ENCODE measurements at regions not wholly inside any gene's neighbourhood (a gene's known extent, or its start where the extent isn't known, plus 50 kb on each side); places are given as distances from the start of the nearest gene placed in this dataset.

- H3K4me1 ChIP-seq (ENCODE audit: control insufficient read depth in 2 of 2, insufficient read depth in 2 of 2, low read length in 2 of 2), result no peaks in the 10 kb centered on the region
- no peak for ATAC-seq (ENCODE audit: low read depth)
- H3K36me3 ChIP-seq (replicated peaks in 1 of 2; ENCODE audit: control extremely low read depth in 1 of 2, control insufficient read depth in 1 of 2, extremely low read depth in 1 of 2, insufficient read depth in 2 of 2, low read length in 1 of 2), result no peaks in the 10 kb centered on the region
- intact Hi-C loops (cut with micrococcal nuclease), result no loop called here
- peaks cover 3% of the 10 kb centered on the region for H3K9me3 Mint-ChIP-seq (ENCODE audit: insufficient read depth)
- no peak for DNase-seq
- no peaks in the 10 kb centered on the region for H3K4me1 Mint-ChIP-seq
- CTCF ChIA-PET, result interaction anchor here (2.7 kb wide), 1 partner anchor 17 kb away, joined by 12 read pairs; no protein-coding TSS in a partner anchor
- H3K9ac ChIP-seq (ENCODE audit: low read length), result no peak overlapping the region
- WGBS (ENCODE audit: insufficient coverage), result 90% methylated on average over 1 of the region's 2 CpGs
- H3K27ac ChIP-seq (ENCODE audit: low read length in 2 of 2), result no peak overlapping the region
- H3K27me3 Mint-ChIP-seq, result peaks cover 59% of the 10 kb centered on the region
- H3K79me2 ChIP-seq (ENCODE audit: control insufficient read depth, insufficient read depth, low read length), result no peaks in the 10 kb centered on the region
- TF ChIP-seq CTCF (IDR thresholded peaks at IDR 0.05), result no peak
- no peak for TF ChIP-seq EZH2 (IDR thresholded peaks at IDR 0.05; ENCODE audit: borderline replicate concordance, insufficient read depth, low read depth, low read length, poor library complexity, severe bottlenecking)
- no peak overlapping the region for H3K4me3 Mint-ChIP-seq
- no peak overlapping the region for H3K4me2 ChIP-seq (replicated peaks; ENCODE audit: low read depth, low read length, poor library complexity, severe bottlenecking)
- H3K4me3 ChIP-seq (ENCODE audit: control extremely low read depth in 1 of 5, extremely low read depth in 1 of 5, insufficient read depth in 1 of 5, low read depth in 2 of 5, low read length in 4 of 5), result no peak overlapping the region
- POLR2A ChIA-PET, result interaction anchor here (0.6 kb wide), 1 partner anchor 89 kb away, joined by 4 read pairs; no protein-coding TSS in a partner anchor
- no peak overlapping the region for H2AFZ ChIP-seq (ENCODE audit: insufficient read depth, low read depth, low read length, poor library complexity, severe bottlenecking)
- peaks cover 0 to 17% (median 7%) of the 10 kb centered on the region in 4 experiments for H3K27me3 ChIP-seq (replicated peaks in 1 of 4; ENCODE audit: control extremely low read depth in 1 of 4, control insufficient read depth in 3 of 4, insufficient read depth in 4 of 4, low read length in 3 of 4)
- H3K27ac Mint-ChIP-seq, result no peak overlapping the region
- peaks cover 0 to 6% (median 5%) of the 10 kb centered on the region in 3 donors for H3K9me3 ChIP-seq (ENCODE audit: control extremely low read depth in 1 of 3, control insufficient read depth in 2 of 3, insufficient read depth in 1 of 3, low read length in 2 of 3)
- H4K20me1 ChIP-seq (ENCODE audit: control insufficient read depth, insufficient read depth, low read length, poor library complexity, severe bottlenecking), result no peaks in the 10 kb centered on the region
Measured at GRCh38 chr2:96423828-96424227, 81.3 kb downstream of the NEURL3 start.

Measured in B cell (primary cell).